ENCODE measurements at regions not wholly inside any gene's neighbourhood (a gene's known extent, or its start where the extent isn't known, plus 50 kb on each side); places are given as distances from the start of the nearest gene placed in this dataset.

GRCh38 chr11:101354801-101355200 is 225.2 kb upstream of the PGR start:
- TF ChIP-seq CTCF (IDR thresholded peaks at IDR 0.05; ENCODE audit: poor library complexity, severe bottlenecking): no peak
- no peak for TF ChIP-seq RAD21 (conservative IDR thresholded peaks at IDR 0.05)
- TF ChIP-seq POLR2AphosphoS5 (IDR thresholded peaks at IDR 0.05): no peak
- TF ChIP-seq EP300 (conservative IDR thresholded peaks at IDR 0.05; ENCODE audit: poor library complexity, severe bottlenecking): no peak
- no peak for TF ChIP-seq TAF1 (IDR thresholded peaks at IDR 0.05; ENCODE audit: low read depth)

All from neural cell (in vitro differentiated cells).